Stimulated activated effector memory CD8-positive, alpha-beta T cell treated with anti-CD3 and anti-CD28 coated beads, Interleukin-12 subunit alpha, Interleukin-12 subunit beta, amount 100 ng/mL, for 72 hours (primary cell): ENCODE measurements at regions not wholly inside any gene's neighbourhood (a gene's known extent, or its start where the extent isn't known, plus 50 kb on each side); places are given as distances from the start of the nearest gene placed in this dataset.

Source experiments
- ATAC-seq: fragments of 150-1000 bp; cut with Tn5 transposase; 2 replicates; pipeline ENCODE4 v1.10.0; 2021
- DNase-seq, 2 donors: peaks; one replicate each; pipeline ENCODE4 v3.0.0; 2021 to 2022; ENCODE audit warnings: low spot score in 2 of 2
- H3K27ac Mint-ChIP-seq: one replicate; pipeline ENCODE4 v1.8.0; 2022; ENCODE audit warnings: mild to moderate bottlenecking, mixed read lengths
- H3K36me3 Mint-ChIP-seq: one replicate; pipeline ENCODE4 v1.8.0; 2022; ENCODE audit warnings: mild to moderate bottlenecking, mixed read lengths
- H3K4me1 Mint-ChIP-seq: one replicate; pipeline ENCODE4 v1.8.0; 2022; ENCODE audit warnings: mixed read lengths
- H3K4me3 Mint-ChIP-seq: one replicate; pipeline ENCODE4 v1.8.0; 2022; ENCODE audit warnings: mild to moderate bottlenecking, mixed read lengths
- H3K9me3 Mint-ChIP-seq: one replicate; pipeline ENCODE4 v1.8.0; 2022; ENCODE audit warnings: mixed read lengths

DNA sequence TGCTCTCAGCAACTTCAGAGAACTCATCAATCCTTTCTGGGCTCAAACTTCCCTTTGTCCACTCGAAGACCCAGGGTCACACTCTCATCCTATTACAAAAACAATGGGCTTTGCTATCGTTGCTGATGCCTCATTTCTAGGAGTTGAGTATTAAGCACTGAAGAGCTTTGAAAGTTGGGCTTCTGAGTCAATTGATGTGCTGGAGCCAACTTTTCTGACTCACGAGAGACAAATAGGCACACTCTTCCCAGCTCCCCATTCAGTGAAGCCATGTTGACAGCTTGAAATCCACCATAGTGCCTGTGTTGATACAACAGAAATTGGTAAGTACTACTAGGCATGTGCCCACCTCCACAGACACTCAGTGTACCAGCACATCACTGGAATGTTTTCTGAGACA is 97.5 kb upstream of the PRSS58 start:
- Mint-ChIP-seq H3K36me3 (no peaks in the 10 kb centered on the region), H3K4me3 (no peak overlapping the region), H3K4me1 (peaks cover 19% of the 10 kb centered on the region), H3K9me3 (no peaks in the 10 kb centered on the region), H3K27ac (no peak overlapping the region)
- ATAC-seq (no peak), DNase-seq (no peak)

DNA sequence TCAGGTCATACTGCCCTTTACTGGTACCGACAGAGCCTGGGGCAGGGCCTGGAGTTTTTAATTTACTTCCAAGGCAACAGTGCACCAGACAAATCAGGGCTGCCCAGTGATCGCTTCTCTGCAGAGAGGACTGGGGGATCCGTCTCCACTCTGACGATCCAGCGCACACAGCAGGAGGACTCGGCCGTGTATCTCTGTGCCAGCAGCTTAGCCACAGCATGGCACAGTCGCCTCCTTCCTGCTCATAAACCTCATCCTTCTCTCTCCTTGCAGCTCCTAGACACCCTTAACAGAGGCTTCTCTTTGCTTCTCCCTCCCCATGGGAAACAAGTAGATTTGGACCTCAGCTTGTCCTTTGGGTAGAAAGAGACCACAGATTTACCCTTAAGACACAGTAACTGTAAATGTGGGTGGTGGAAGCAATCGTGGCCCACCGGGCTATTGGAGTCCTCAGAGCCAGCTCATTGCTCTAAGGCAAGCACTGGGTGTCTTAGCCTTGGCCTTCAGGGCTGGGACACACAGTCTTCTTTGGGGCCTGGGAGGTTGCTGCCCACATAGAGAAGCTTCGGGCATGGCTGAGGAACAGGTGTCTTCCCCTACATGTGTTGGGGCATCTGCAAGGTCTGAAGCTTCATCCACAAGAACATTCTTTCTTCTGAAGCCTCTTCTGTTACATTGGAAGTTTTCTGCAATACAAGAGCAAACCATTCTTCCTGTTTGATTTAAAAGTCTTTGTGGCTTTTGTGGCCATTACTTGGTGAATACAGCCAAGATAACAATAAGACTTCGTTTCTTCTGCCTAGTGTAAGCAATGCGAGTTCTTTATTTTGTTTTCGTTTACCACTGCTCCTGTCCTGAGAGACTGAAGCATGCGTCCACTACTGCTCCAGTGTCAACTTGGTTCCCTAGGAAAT is 95.5 kb upstream of the PRSS58 start:
- ATAC-seq (peak; percentile 32), DNase-seq (no peak)
- Mint-ChIP-seq H3K36me3 (no peaks in the 10 kb centered on the region), H3K9me3 (no peaks in the 10 kb centered on the region), H3K27ac (peak overlapping the region; percentile 11), H3K4me3 (peak overlapping the region; percentile 53), H3K4me1 (peaks cover 19% of the 10 kb centered on the region)

DNA sequence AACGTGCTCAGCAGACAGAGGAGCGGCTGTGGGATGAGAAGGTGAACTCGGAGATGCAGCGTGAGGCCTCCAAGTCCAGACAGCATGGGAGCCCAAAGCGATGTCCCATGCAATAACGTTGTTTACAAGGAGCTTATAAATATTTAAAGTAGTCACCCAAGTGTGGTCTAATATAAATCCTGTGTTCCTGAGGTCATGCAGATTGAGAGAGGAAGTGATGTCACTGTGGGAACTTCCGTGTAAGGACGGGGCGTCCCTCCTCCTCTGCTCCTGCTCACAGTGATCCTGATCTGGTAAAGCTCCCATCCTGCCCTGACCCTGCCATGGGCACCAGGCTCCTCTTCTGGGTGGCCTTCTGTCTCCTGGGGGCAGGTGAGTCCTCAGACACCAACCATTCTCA is 94.7 kb upstream of the PRSS58 start:
- peak; percentile 57 for ATAC-seq
- H3K4me1 Mint-ChIP-seq = peaks cover 11% of the 10 kb centered on the region
- peak overlapping the region; percentile 11 for H3K27ac Mint-ChIP-seq
- DNase-seq = no peak
- H3K4me3 Mint-ChIP-seq = peak overlapping the region; percentile 53
- H3K9me3 Mint-ChIP-seq = no peaks in the 10 kb centered on the region
- H3K36me3 Mint-ChIP-seq = no peaks in the 10 kb centered on the region

DNA sequence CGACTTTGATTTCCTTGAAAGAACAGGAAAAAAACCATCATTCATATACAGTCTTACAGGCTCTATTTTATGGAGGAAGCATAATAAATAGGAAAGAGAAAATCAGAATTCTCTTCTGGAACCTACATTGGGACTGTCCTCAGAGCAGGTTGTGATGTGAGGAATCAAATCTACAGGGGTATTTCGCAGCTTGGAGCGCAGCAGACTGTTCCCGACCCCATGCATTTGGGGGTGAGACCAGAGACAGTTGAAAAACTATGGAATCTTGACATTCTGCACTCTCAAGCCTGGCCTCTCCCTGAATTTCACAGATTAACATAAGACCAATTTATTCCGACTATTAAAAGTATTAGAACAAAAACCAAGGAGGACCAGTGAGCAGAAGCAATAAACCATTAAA is 93.3 kb upstream of the PRSS58 start:
- DNase-seq (no peak), ATAC-seq (no peak)
- Mint-ChIP-seq H3K9me3 (no peaks in the 10 kb centered on the region), H3K27ac (no peak overlapping the region), H3K36me3 (no peaks in the 10 kb centered on the region), H3K4me1 (peaks cover 11% of the 10 kb centered on the region), H3K4me3 (no peak overlapping the region)

DNA sequence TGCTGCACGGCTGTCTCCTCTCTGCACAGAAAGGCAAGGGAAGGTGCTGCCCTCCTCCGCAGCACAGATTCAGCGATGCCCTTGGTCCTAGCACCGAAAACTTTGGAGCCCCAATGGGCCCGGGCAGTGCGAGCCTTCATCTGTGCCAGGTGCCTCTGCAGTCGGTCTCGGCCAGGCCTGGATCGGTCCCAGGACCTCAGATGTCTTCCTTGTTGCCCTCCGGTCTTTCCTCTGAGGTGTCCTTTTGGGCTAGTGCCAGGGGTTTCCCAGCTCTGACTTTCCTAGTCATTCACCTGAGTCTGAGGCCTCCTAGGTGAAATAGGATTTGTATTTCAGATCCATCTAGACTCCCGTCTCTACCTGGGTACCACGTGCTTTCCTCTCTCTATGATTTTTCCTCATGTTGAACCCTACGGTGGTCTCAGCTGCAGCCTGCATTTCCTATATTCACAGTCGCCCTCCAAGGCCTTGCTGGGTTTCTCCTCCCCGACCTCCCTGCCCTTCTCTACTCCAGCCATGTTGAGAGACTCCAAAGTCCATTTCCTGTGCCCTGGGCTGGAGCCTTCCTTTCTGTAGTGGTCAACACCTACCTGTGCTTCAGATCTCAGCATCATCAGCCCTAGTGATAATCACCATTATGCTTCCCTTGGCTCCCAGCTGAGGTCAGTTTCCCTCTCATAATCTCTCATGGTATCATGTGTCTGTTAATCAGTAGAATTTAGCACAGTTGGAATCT is 92.0 kb upstream of the PRSS58 start:
- Mint-ChIP-seq H3K9me3 (no peaks in the 10 kb centered on the region), H3K4me3 (no peak overlapping the region), H3K4me1 (peaks cover 11% of the 10 kb centered on the region), H3K36me3 (no peaks in the 10 kb centered on the region), H3K27ac (no peak overlapping the region)
- no peak for ATAC-seq
- DNase-seq = no peak

DNA sequence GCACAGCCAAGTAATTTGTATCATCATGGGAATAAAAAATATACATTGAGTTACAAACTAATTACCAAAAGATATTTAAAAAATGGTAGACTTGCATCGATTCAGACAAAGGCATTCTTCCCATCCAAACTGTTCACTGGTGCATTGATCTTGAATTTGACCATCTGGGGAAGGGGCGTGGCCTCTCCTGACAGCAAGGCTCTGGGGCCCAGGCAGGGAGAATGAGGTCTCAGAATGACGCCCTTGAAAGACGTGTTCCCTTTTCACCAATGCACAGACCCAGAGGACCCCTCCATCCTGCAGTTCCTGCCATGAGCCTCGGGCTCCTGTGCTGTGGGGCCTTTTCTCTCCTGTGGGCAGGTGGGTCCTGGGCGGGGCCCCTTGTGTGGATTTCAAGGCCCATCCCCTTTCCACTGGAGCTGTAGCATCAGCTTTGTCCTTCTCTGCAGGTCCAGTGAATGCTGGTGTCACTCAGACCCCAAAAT is 91.1 kb upstream of the PRSS58 start:
- ATAC-seq = no peak
- H3K36me3 Mint-ChIP-seq = no peaks in the 10 kb centered on the region
- H3K4me1 Mint-ChIP-seq = peaks cover 10% of the 10 kb centered on the region
- no peak for DNase-seq
- H3K9me3 Mint-ChIP-seq = no peaks in the 10 kb centered on the region
- H3K4me3 Mint-ChIP-seq = no peak overlapping the region
- H3K27ac Mint-ChIP-seq = no peak overlapping the region

DNA sequence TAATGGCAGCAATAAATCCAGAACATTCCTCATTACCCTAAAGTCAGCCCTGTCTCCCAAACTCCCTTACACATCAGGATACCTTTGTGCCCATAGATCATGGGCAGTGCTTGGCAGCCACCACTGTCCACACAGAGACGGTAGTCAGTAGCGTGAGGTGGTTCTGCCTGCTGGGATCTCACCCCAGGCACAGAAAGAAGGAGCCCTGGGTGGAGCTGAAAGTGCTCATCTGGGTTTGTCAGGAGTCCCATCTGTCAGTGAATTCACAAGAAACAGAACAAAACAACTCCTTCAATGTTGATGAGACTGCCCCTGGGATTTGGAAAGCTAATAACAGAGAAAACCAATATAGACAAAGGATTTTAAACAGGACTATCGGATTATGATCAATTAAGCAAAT is 90.2 kb upstream of the PRSS58 start:
- H3K9me3 Mint-ChIP-seq = no peaks in the 10 kb centered on the region
- H3K27ac Mint-ChIP-seq = no peak overlapping the region
- no peak overlapping the region for H3K4me3 Mint-ChIP-seq
- ATAC-seq (no peak), DNase-seq (no peak)
- H3K36me3 Mint-ChIP-seq = no peaks in the 10 kb centered on the region
- H3K4me1 Mint-ChIP-seq = peaks cover under 1% of the 10 kb centered on the region

DNA sequence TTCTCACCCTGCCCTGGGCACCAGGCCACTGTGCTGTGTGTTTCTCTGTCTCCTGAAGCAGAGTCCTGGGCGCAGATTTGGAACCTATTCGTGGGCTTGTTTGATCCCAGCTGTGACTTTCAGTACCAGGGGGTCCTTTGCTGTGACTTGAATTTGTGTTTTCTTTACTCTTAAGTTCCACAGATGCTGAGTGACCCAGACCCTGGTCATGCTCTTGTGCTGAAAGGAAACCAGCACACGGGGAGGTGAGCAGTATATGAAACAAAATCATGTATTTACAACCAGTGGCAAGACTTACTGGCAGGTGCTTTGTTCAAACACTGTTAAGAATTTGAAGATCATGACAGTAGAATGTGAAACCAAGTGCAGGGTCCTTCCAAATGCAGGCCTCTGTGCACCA is 89.2 kb upstream of the PRSS58 start:
- Mint-ChIP-seq H3K4me1 (no peaks in the 10 kb centered on the region), H3K4me3 (no peak overlapping the region), H3K9me3 (no peaks in the 10 kb centered on the region), H3K27ac (no peak overlapping the region), H3K36me3 (no peaks in the 10 kb centered on the region)
- DNase-seq = no peak
- ATAC-seq = no peak

DNA sequence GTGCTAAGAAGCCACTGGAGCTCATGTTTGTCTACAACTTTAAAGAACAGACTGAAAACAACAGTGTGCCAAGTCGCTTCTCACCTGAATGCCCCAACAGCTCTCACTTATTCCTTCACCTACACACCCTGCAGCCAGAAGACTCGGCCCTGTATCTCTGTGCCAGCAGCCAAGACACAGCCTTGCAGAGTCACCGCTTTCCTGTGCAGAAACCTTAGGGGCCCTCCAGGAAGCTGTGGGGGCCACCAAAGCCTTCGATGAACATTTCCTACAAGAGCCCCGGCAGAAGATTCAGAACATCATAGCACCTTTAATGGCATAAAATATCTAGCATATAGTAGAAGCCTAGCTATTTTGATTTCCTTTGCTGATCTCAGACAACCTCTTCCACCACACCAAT is 88.0 kb upstream of the PRSS58 start:
- Mint-ChIP-seq H3K4me3 (peak overlapping the region; percentile 5), H3K9me3 (no peaks in the 10 kb centered on the region), H3K27ac (no peak overlapping the region), H3K36me3 (no peaks in the 10 kb centered on the region), H3K4me1 (no peaks in the 10 kb centered on the region)
- DNase-seq (peak in 1 of 2 donors; percentile 57), ATAC-seq (peak; percentile 57)

DNA sequence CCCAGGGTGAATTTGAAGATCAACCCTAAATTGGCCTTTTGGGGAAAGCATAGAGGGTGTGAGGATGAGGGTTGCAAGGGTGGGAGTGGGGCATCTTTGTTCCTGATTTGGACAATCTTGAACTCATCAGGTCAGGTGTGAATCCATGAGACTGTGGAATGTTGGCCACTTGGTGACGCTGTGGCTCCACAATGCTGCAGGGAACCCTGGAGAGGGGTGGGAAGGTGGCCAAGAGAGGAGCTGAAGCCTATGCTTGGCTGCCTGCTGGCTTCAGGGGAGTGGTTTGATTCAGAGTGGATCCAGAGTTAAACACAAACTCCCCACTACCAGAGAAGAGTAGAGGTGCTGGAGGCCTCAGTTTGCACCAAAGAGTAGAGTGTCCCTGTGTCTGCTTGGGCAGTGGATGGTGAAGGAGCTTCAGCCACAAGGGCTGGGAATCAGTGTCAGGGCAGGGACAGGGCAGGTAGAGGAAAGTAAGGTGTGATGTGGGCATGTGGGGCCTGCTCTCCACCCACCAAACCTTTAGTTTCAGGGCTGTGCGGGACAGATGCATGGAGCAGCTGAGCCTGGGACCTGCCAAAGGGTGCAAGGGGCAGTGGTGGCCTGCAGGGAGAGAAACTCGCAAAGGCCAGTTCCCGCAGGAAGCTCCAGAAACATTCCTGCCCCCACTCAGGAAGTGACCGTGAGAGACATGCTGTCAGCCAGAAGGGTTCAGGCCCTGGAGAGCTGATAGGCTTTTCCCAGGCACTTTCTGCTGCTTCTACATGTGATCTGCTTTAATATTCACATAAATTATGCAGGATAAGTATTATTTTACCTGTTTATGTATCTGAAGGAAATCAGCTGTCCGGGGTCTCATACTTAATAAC is 81.0 kb upstream of the PRSS58 start:
- Mint-ChIP-seq H3K36me3 (no peaks in the 10 kb centered on the region), H3K4me3 (no peak overlapping the region), H3K27ac (no peak overlapping the region), H3K4me1 (peaks cover 5% of the 10 kb centered on the region), H3K9me3 (no peaks in the 10 kb centered on the region)
- ATAC-seq (peak; percentile 33), DNase-seq (no peak)

DNA sequence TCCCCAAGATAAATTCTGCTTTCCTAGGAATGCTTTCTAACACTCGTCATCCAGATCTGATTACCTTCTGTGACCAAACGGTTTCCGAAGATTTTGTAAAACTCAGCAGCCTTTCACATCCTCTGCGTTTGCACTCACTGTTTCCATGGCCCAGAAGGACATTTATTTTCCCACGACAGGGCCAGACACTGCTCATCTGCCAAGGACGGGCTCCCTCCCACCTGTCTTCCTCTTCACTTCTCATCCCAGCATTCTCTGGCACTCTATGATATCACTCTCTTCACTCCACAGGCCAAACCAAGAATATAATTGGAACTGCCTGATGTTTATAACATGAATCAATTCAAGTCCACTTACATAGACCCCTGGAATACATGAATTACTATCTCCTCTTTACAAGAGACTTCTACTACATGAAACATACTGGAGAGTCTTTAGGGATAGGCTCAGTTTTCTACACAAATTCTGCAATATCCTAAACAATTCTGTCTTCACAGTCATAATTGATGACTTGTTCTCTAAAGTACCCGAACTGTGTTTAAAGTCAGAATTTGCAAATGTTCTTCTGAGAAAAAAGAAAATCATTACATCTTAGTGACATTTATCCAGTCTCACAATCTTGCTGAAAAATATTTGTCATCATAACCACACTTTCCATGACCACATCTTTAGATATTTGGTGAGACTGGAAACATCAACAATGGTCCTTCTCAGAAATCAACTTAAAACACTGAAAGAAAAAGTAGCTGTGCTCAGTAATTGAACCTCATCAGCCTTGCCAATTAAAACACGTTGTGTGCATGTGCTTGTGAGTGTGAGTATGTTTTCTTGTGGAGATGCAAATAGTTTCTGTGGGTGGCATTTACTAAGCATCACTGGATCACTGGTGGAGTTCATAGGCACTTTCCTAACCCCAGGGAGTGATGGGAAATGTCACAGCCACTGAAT is 79.5 kb upstream of the PRSS58 start:
- no peak overlapping the region for H3K4me3 Mint-ChIP-seq
- DNase-seq (no peak), ATAC-seq (peak; percentile 73)
- H3K27ac Mint-ChIP-seq = peak overlapping the region; percentile 55
- no peaks in the 10 kb centered on the region for H3K9me3 Mint-ChIP-seq
- H3K36me3 Mint-ChIP-seq = no peaks in the 10 kb centered on the region
- peaks cover 5% of the 10 kb centered on the region for H3K4me1 Mint-ChIP-seq

DNA sequence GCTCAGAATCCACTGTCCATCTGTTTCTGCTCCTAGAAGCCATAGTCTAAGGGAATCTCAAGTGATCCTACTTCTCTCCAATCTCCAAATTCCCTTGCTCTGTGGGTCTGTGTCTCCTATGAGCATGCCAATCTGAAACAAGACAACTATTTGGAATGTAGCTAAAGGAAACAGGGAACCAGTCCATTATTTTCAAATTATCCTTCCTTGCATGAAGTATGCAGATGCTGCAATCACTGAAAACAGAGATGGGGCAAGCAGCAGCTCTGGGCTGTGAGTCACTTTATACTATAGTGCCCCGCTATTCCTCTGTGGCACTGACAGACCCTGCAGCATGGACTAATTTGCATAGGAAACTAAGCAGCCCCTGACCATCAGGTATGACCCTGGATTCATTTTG is 76.9 kb upstream of the PRSS58 start:
- no peaks in the 10 kb centered on the region for H3K9me3 Mint-ChIP-seq
- DNase-seq = no peak
- H3K4me1 Mint-ChIP-seq = peaks cover 5% of the 10 kb centered on the region
- ATAC-seq = no peak
- no peaks in the 10 kb centered on the region for H3K36me3 Mint-ChIP-seq
- no peak overlapping the region for H3K4me3 Mint-ChIP-seq
- no peak overlapping the region for H3K27ac Mint-ChIP-seq

DNA sequence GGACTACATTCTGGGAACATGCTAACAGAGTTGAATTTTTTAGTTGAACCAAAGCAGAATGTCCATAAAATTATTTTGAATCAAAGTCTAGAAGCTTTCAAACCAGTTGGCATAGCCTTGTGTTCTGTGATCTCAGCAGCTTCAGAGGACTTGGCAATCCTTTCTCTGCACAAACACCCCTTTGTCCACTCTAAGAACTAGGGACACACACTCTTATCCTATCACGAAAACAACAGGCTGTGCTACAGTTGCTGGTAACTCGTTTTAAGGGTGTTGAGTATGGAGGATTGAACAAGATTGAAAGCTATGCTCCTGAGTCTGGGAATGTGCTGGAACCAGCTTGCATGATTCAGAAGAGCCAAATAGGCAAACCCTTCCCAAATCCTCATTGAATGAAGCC is 76.4 kb upstream of the PRSS58 start:
- peaks cover 5% of the 10 kb centered on the region for H3K4me1 Mint-ChIP-seq
- H3K36me3 Mint-ChIP-seq = no peaks in the 10 kb centered on the region
- no peak overlapping the region for H3K4me3 Mint-ChIP-seq
- DNase-seq (no peak), ATAC-seq (no peak)
- no peak overlapping the region for H3K27ac Mint-ChIP-seq
- no peaks in the 10 kb centered on the region for H3K9me3 Mint-ChIP-seq

DNA sequence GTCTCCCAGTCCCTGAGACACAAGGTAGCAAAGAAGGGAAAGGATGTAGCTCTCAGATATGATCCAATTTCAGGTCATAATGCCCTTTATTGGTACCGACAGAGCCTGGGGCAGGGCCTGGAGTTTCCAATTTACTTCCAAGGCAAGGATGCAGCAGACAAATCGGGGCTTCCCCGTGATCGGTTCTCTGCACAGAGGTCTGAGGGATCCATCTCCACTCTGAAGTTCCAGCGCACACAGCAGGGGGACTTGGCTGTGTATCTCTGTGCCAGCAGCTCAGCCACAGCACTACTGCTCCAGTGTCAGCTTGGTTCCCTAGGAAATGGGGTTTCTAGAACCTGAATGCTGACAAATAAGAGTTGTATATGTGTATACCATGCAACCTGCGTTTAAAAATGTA is 74.6 kb upstream of the PRSS58 start:
- DNase-seq (no peak), ATAC-seq (no peak)
- H3K4me3 Mint-ChIP-seq = no peak overlapping the region
- no peak overlapping the region for H3K27ac Mint-ChIP-seq
- no peaks in the 10 kb centered on the region for H3K4me1 Mint-ChIP-seq
- no peaks in the 10 kb centered on the region for H3K9me3 Mint-ChIP-seq
- H3K36me3 Mint-ChIP-seq = no peaks in the 10 kb centered on the region
